ENCODE measurements at regions not wholly inside any gene's neighbourhood (a gene's known extent, or its start where the extent isn't known, plus 50 kb on each side); places are given as distances from the start of the nearest gene placed in this dataset.

GRCh38 chr6:16078064-16078463, 50.8 kb upstream of the MYLIP start:
- TF ChIP-seq EP300 (IDR thresholded peaks at IDR 0.05), result no peak
- TF ChIP-seq KDM5A (IDR thresholded peaks at IDR 0.05), result no peak
- no peak for TF ChIP-seq FOXS1 (CRISPR knock-in tag; IDR thresholded peaks at IDR 0.05)
- TF ChIP-seq EHMT2 (IDR thresholded peaks at IDR 0.05; ENCODE audit: low read depth), result no peak
- TF ChIP-seq POLR2AphosphoS2 (conservative IDR thresholded peaks at IDR 0.05; ENCODE audit: low read length), result no peak
- TF ChIP-seq TP53 (CRISPR knock-in tag; IDR thresholded peaks at IDR 0.05), result no peak
- no peak for TF ChIP-seq USF2 (IDR thresholded peaks at IDR 0.05)
- no peak for TF ChIP-seq NR3C1 (IDR thresholded peaks at IDR 0.05)
- TF ChIP-seq MYC (IDR thresholded peaks at IDR 0.05; ENCODE audit: borderline replicate concordance, low read length), result no peak
- TF ChIP-seq HMGXB4 (CRISPR knock-in tag; IDR thresholded peaks at IDR 0.05; ENCODE audit: borderline replicate concordance), result no peak
- no peak for TF ChIP-seq PBX3 (IDR thresholded peaks at IDR 0.05)
- TF ChIP-seq REST (IDR thresholded peaks at IDR 0.05), result no peak
- no peak for TF ChIP-seq RNF2 (IDR thresholded peaks at IDR 0.05; ENCODE audit: borderline replicate concordance, low read depth)
- no peak for TF ChIP-seq NFE2L2 (conservative IDR thresholded peaks at IDR 0.05; ENCODE audit: low read length)
- ChIA-PET CTCF (no interaction called here), POLR2A (no interaction called here)
- Histone ChIP-seq H3K9me3 (no peaks in the 10 kb centered on the region), H3K27ac (no peak overlapping the region), H3K4me3 (no peak overlapping the region), H3K4me2 (no peak overlapping the region), H3K4me1 (no peaks in the 10 kb centered on the region)
- no peak for ATAC-seq
- DNase-seq (ENCODE audit: low read depth in 1 of 2, low spot score in 1 of 2), result no peak
- no peak for FAIRE-seq
- WGBS (ENCODE audit: missing lambda C conversion rate), result 5% methylated on average over 2 of the region's 2 CpGs

GRCh38 chr6:16069671-16070070, 59.2 kb upstream of the MYLIP start:
- ChIA-PET CTCF (no interaction called here), POLR2A (no interaction called here)
- WGBS (ENCODE audit: missing lambda C conversion rate), result 64% methylated on average over 7 of the region's 7 CpGs
- DNase-seq (ENCODE audit: low read depth in 1 of 2, low spot score in 1 of 2) (no peak), ATAC-seq (no peak), FAIRE-seq (no peak)
- Histone ChIP-seq H3K4me3 (no peak overlapping the region), H3K4me2 (no peak overlapping the region), H3K27ac (no peak overlapping the region), H3K4me1 (no peaks in the 10 kb centered on the region), H3K9me3 (no peaks in the 10 kb centered on the region)
- TF ChIP-seq BCL3 (IDR thresholded peaks at IDR 0.05) (no peak), ATOH8 (CRISPR knock-in tag; IDR thresholded peaks at IDR 0.05; ENCODE audit: low read depth) (no peak), CBX8 (IDR thresholded peaks at IDR 0.05) (no peak), POLR2AphosphoS2 (conservative IDR thresholded peaks at IDR 0.05; ENCODE audit: low read length) (no peak), CEBPB (IDR thresholded peaks at IDR 0.05) (no peak), FOXS1 (CRISPR knock-in tag; IDR thresholded peaks at IDR 0.05) (no peak), USF2 (IDR thresholded peaks at IDR 0.05) (no peak), TP53 (CRISPR knock-in tag; IDR thresholded peaks at IDR 0.05) (no peak), RARB (CRISPR knock-in tag; IDR thresholded peaks at IDR 0.05) (no peak), HEYL (CRISPR knock-in tag; IDR thresholded peaks at IDR 0.05) (no peak), GATA3 (IDR thresholded peaks at IDR 0.05; ENCODE audit: borderline replicate concordance) (no peak), CHD4 (IDR thresholded peaks at IDR 0.05; ENCODE audit: borderline replicate concordance) (no peak), JUN (IDR thresholded peaks at IDR 0.05) (no peak), HOXB13 (CRISPR knock-in tag; IDR thresholded peaks at IDR 0.05; ENCODE audit: low read depth) (no peak), NFE2L2 (conservative IDR thresholded peaks at IDR 0.05; ENCODE audit: low read length) (no peak), FOSL2 (IDR thresholded peaks at IDR 0.05) (no peak), FOSL2 (CRISPR knock-in tag; IDR thresholded peaks at IDR 0.05) (no peak), CHD2 (IDR thresholded peaks at IDR 0.05; ENCODE audit: low read length, partially characterized antibody) (no peak)

All from A549 (cell line).